ENCODE measurements at regions not wholly inside any gene's neighbourhood (a gene's known extent, or its start where the extent isn't known, plus 50 kb on each side); places are given as distances from the start of the nearest gene placed in this dataset.

DNA sequence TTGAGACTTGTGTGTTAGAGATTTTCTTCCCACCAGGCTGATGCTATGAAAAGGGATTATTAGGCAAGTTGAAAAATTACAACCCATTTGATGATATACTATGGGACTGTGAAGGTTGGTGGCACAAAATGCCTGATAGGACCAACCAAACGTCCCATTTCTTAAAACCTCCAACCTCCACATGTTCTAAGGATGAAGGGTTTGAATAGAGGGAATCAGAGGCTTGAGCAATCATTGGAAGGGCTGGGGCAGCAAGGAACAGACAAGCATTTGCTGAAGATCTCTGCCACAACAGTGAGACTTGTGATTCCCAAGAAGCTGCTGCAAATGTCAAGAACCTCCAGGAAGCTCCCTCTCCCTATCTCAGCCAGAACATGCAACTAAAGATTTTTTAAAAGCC, 283.1 kb downstream of the ELAVL2 start:
- in situ Hi-C loops (cut with MboI; ENCODE audit: low sequenced_read_pairs in 4 of 4) (no loop called here), intact Hi-C loops (cut with DNase I; ENCODE audit: low total_unique reads) (no loop called here)
- no peak overlapping the region for H3K27ac ChIP-seq
- no peaks in the 10 kb centered on the region for H3K36me3 ChIP-seq
- no peaks in the 10 kb centered on the region for H3K4me1 ChIP-seq
- no peaks in the 10 kb centered on the region for H3K27me3 ChIP-seq
- no peak for TF ChIP-seq POLR2A (IDR thresholded peaks at IDR 0.05)
- DNase-seq (no peak), ATAC-seq (no peak)
- H3K9me3 ChIP-seq = no peaks in the 10 kb centered on the region
- H3K4me3 ChIP-seq = no peak overlapping the region

DNA sequence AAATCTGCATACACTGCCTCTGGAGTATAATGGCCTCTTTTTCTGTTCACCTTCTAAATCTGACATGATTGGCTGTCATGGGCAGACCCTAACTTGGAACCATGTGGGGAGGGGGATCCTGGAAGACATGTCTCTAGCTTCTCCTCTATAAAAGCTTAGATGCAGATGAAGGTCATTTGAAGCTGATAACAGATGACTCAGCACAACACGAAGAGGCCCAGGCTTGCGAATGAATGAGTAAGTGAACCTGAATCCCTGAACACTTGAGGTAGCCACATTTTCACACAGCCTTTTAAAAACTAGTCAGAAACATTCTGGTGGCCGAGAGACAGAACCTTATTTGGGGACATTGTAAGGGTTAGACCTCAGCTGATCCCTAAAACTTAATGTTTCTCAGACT, 282.6 kb downstream of the ELAVL2 start:
- intact Hi-C loops (cut with DNase I; ENCODE audit: low total_unique reads) = no loop called here
- in situ Hi-C loops (cut with MboI; ENCODE audit: low sequenced_read_pairs in 4 of 4) = no loop called here
- ATAC-seq = no peak
- Histone ChIP-seq H3K27ac (no peak overlapping the region), H3K4me3 (no peak overlapping the region), H3K4me1 (no peaks in the 10 kb centered on the region), H3K27me3 (no peaks in the 10 kb centered on the region), H3K36me3 (no peaks in the 10 kb centered on the region), H3K9me3 (no peaks in the 10 kb centered on the region)
- no peak for DNase-seq
- no peak for TF ChIP-seq POLR2A (IDR thresholded peaks at IDR 0.05)
- TF ChIP-seq, protein P1, sequence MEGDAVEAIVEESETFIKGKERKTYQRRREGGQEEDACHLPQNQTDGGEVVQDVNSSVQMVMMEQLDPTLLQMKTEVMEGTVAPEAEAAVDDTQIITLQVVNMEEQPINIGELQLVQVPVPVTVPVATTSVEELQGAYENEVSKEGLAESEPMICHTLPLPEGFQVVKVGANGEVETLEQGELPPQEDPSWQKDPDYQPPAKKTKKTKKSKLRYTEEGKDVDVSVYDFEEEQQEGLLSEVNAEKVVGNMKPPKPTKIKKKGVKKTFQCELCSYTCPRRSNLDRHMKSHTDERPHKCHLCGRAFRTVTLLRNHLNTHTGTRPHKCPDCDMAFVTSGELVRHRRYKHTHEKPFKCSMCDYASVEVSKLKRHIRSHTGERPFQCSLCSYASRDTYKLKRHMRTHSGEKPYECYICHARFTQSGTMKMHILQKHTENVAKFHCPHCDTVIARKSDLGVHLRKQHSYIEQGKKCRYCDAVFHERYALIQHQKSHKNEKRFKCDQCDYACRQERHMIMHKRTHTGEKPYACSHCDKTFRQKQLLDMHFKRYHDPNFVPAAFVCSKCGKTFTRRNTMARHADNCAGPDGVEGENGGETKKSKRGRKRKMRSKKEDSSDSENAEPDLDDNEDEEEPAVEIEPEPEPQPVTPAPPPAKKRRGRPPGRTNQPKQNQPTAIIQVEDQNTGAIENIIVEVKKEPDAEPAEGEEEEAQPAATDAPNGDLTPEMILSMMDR (IDR thresholded peaks at IDR 0.05 in 4 of 5, conservative IDR thresholded peaks at IDR 0.05 in 1 of 5) = no peak

DNA sequence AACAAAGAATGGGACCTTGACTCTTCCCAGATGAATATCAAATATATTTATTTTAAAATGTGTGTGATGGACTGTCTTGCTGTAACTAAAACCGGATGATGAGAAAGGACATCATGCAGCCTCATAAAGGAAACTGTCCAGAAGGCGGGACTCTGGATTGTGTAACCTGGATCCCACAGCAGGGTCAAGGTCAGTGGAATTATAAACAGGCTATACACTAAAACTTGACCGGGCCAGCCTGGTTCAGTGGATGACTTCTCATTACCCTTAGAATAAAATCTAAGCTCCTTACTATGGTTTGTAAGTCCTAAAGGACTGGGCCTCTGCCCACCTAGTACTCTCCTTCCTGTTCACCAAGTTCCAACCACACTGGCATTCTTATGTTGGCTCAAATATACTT, 280.3 kb downstream of the ELAVL2 start:
- H3K27ac ChIP-seq = no peak overlapping the region
- in situ Hi-C loops (cut with MboI; ENCODE audit: low sequenced_read_pairs in 4 of 4) (no loop called here), intact Hi-C loops (cut with DNase I; ENCODE audit: low total_unique reads) (no loop called here)
- no peak overlapping the region for H3K4me3 ChIP-seq
- no peaks in the 10 kb centered on the region for H3K27me3 ChIP-seq
- no peak for DNase-seq
- H3K4me1 ChIP-seq = no peaks in the 10 kb centered on the region
- no peaks in the 10 kb centered on the region for H3K36me3 ChIP-seq
- TF ChIP-seq POLR2A (IDR thresholded peaks at IDR 0.05) = no peak
- TF ChIP-seq, protein P1 (IDR thresholded peaks at IDR 0.05 in 4 of 5, conservative IDR thresholded peaks at IDR 0.05 in 1 of 5) = no peak
- no peaks in the 10 kb centered on the region for H3K9me3 ChIP-seq
- no peak for ATAC-seq

DNA sequence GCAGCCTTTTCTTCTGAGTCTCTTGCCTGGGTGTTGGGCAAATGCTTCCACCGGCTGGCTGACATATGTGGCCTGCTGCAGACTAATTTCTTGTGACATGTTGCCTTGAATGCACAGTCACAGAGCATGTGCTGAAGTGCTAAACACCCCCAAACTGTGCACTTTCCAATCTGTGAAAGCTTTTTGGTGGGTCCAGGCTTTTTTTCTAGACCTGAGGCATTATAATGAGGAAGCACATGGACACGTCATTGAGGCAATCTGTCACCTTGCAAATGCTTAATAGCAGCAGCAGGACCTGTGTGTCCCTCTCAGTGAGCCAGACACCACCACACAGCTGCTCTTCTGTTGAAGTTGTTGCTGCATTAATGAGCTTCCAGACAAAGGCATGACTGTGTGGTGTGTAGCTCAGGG, 274.7 kb downstream of the ELAVL2 start:
- no peak for ATAC-seq
- in situ Hi-C loops (cut with MboI; ENCODE audit: low sequenced_read_pairs in 4 of 4) = no loop called here
- no peaks in the 10 kb centered on the region for H3K4me1 ChIP-seq

DNA sequence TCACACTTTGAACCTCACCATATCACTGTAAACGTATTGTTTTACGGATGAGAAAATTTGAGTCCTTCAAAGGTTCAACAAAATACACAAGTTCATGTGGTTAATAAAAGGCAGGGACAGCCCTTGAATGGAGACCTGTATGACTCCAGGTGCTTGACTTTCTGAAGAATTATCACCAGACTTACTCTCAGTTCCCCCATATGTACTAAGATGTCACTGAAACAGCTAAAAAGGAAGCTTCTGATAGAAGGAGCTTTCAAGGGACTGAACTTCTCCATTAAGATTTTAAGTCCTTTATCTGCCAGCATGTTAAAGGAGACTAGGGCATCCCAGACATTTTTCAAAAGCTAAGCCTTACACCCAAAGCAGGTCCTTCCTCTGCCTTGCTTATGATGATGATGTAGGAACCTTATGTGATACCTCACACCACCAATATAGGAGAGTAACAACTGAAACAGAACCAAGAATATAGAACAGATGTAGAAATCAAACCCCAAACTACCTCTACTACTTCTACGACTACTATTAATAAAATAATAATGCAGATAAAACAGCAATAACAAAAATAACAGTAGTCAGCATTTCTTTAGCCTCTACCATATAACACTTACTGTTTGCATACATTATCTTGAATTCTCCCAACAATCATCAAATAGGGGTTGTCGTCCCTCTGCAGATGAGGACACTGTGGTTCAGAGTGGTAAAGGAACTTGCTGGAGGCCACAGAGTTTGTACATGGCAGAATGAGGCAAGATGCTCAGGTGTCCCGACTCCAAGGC, 273.9 kb downstream of the ELAVL2 start:
- no peaks in the 10 kb centered on the region for H3K27me3 ChIP-seq
- no peaks in the 10 kb centered on the region for H3K4me1 ChIP-seq
- no peak for ATAC-seq
- H3K36me3 ChIP-seq = no peaks in the 10 kb centered on the region
- H3K27ac ChIP-seq = no peak overlapping the region
- no peak overlapping the region for H3K4me3 ChIP-seq
- in situ Hi-C loops (cut with MboI; ENCODE audit: low sequenced_read_pairs in 4 of 4) (no loop called here), intact Hi-C loops (cut with DNase I; ENCODE audit: low total_unique reads) (no loop called here)
- TF ChIP-seq, protein P1 (IDR thresholded peaks at IDR 0.05 in 4 of 5, conservative IDR thresholded peaks at IDR 0.05 in 1 of 5) = no peak
- TF ChIP-seq POLR2A (IDR thresholded peaks at IDR 0.05) = no peak
- H3K9me3 ChIP-seq = no peaks in the 10 kb centered on the region
- DNase-seq = no peak

More for the DNA sequence above, 274.7 kb downstream of the ELAVL2 start:
- Histone ChIP-seq H3K36me3 (no peaks in the 10 kb centered on the region), H3K27ac (no peak overlapping the region), H3K27me3 (no peaks in the 10 kb centered on the region), H3K4me3 (no peak overlapping the region), H3K9me3 (no peaks in the 10 kb centered on the region)
- no peak for DNase-seq
- TF ChIP-seq, protein P1 (IDR thresholded peaks at IDR 0.05 in 4 of 5, conservative IDR thresholded peaks at IDR 0.05 in 1 of 5) = no peak
- no peak for TF ChIP-seq POLR2A (IDR thresholded peaks at IDR 0.05)
- intact Hi-C loops (cut with DNase I; ENCODE audit: low total_unique reads) = no loop called here

Measured in gastrocnemius medialis (tissue), 4 donors.